ENCODE measurements at regions not wholly inside any gene's neighbourhood (a gene's known extent, or its start where the extent isn't known, plus 50 kb on each side); places are given as distances from the start of the nearest gene placed in this dataset.

GRCh38 chr13:84810781-84811180 is 928.5 kb upstream of the SLITRK1 start:
- TF ChIP-seq CTCF (conservative IDR thresholded peaks at IDR 0.05; ENCODE audit: low read depth, low read length) (no peak), EZH2 (IDR thresholded peaks at IDR 0.05; ENCODE audit: low read length, unreplicated experiment) (no peak)
